ENCODE measurements at regions not wholly inside any gene's neighbourhood (a gene's known extent, or its start where the extent isn't known, plus 50 kb on each side); places are given as distances from the start of the nearest gene placed in this dataset.

- Histone ChIP-seq H3K4me3 (ENCODE audit: low read length) (no peak overlapping the region), H3K27me3 (ENCODE audit: insufficient read depth, low read depth, low read length) (no peaks in the 10 kb centered on the region), H3K9me2 (ENCODE audit: insufficient read depth, low read length) (no peaks in the 10 kb centered on the region), H4K20me1 (ENCODE audit: insufficient read depth) (no peaks in the 10 kb centered on the region), H3K36me3 (ENCODE audit: insufficient read depth, low read length) (no peaks in the 10 kb centered on the region), H3K79me2 (replicated peaks; ENCODE audit: insufficient read depth, low read length) (no peaks in the 10 kb centered on the region), H3K9ac (ENCODE audit: low read length) (no peak overlapping the region), H3K27ac (ENCODE audit: low read length) (no peak overlapping the region), H3K4me2 (ENCODE audit: low read length) (no peak overlapping the region), H3F3A (ENCODE audit: insufficient read depth, low read length, poor library complexity, severe bottlenecking) (no peaks in the 10 kb centered on the region), H2AFZ (ENCODE audit: low read depth, low read length) (no peak overlapping the region), H3K9me3 (ENCODE audit: low read length) (no peaks in the 10 kb centered on the region)
- no peak for TF ChIP-seq POLR2AphosphoS5 (IDR thresholded peaks at IDR 0.05)
- no peak for TF ChIP-seq REST (IDR thresholded peaks at IDR 0.05; ENCODE audit: borderline replicate concordance)
- TF ChIP-seq SMC3 (conservative IDR thresholded peaks at IDR 0.05; ENCODE audit: poor library complexity), result no peak
- no peak for TF ChIP-seq EP300 (conservative IDR thresholded peaks at IDR 0.05; ENCODE audit: poor library complexity, severe bottlenecking)
- TF ChIP-seq RAD21 (conservative IDR thresholded peaks at IDR 0.05), result no peak
- no peak for TF ChIP-seq MXI1 (conservative IDR thresholded peaks at IDR 0.05; ENCODE audit: poor library complexity, severe bottlenecking)
- TF ChIP-seq TAF1 (IDR thresholded peaks at IDR 0.05; ENCODE audit: low read depth), result no peak
- TF ChIP-seq EZH2 (IDR thresholded peaks at IDR 0.05; ENCODE audit: borderline replicate concordance, insufficient read depth, low read length, poor library complexity, severe bottlenecking), result no peak
- TF ChIP-seq CTCF (IDR thresholded peaks at IDR 0.05; ENCODE audit: poor library complexity, severe bottlenecking), result no peak
Measured at GRCh38 chr16:64771273-64771672, 350.6 kb downstream of the CDH11 start.

- Histone ChIP-seq H3K4me2 (ENCODE audit: low read length) (no peak overlapping the region), H3K27ac (ENCODE audit: low read length) (no peak overlapping the region)
- TF ChIP-seq MXI1 (conservative IDR thresholded peaks at IDR 0.05; ENCODE audit: poor library complexity, severe bottlenecking), result no peak
- no peak for TF ChIP-seq SMC3 (conservative IDR thresholded peaks at IDR 0.05; ENCODE audit: poor library complexity)
- no peak for TF ChIP-seq EZH2 (IDR thresholded peaks at IDR 0.05; ENCODE audit: borderline replicate concordance, insufficient read depth, low read length, poor library complexity, severe bottlenecking)
- TF ChIP-seq RAD21 (conservative IDR thresholded peaks at IDR 0.05), result no peak
- TF ChIP-seq POLR2AphosphoS5 (IDR thresholded peaks at IDR 0.05), result no peak
- TF ChIP-seq CTCF (IDR thresholded peaks at IDR 0.05; ENCODE audit: poor library complexity, severe bottlenecking), result no peak
- no peak for TF ChIP-seq REST (IDR thresholded peaks at IDR 0.05; ENCODE audit: borderline replicate concordance)
- no peak for TF ChIP-seq TAF1 (IDR thresholded peaks at IDR 0.05; ENCODE audit: low read depth)
- TF ChIP-seq EP300 (conservative IDR thresholded peaks at IDR 0.05; ENCODE audit: poor library complexity, severe bottlenecking), result no peak
Measured at GRCh38 chr16:64762211-64762610, 359.7 kb downstream of the CDH11 start.

More at GRCh38 chr16:64762211-64762610, 359.7 kb downstream of the CDH11 start:
- no peak overlapping the region for H3K9ac ChIP-seq (ENCODE audit: low read length)
- H3K79me2 ChIP-seq (replicated peaks; ENCODE audit: insufficient read depth, low read length), result no peaks in the 10 kb centered on the region
- no peaks in the 10 kb centered on the region for H3K27me3 ChIP-seq (ENCODE audit: insufficient read depth, low read depth, low read length)
- no peaks in the 10 kb centered on the region for H4K20me1 ChIP-seq (ENCODE audit: insufficient read depth)
- H3K4me3 ChIP-seq (ENCODE audit: low read length), result no peak overlapping the region
- H3F3A ChIP-seq (ENCODE audit: insufficient read depth, low read length, poor library complexity, severe bottlenecking), result no peaks in the 10 kb centered on the region
- H3K9me2 ChIP-seq (ENCODE audit: insufficient read depth, low read length), result no peaks in the 10 kb centered on the region
- no peaks in the 10 kb centered on the region for H3K36me3 ChIP-seq (ENCODE audit: insufficient read depth, low read length)
- no peak overlapping the region for H2AFZ ChIP-seq (ENCODE audit: low read depth, low read length)
- no peaks in the 10 kb centered on the region for H3K9me3 ChIP-seq (ENCODE audit: low read length)
